Calu3 (cell line): ENCODE measurements at regions not wholly inside any gene's neighbourhood (a gene's known extent, or its start where the extent isn't known, plus 50 kb on each side); places are given as distances from the start of the nearest gene placed in this dataset.

Experiments used
- BruUV-seq: library from RNA; stranded (reverse); fragments of 400-500 nt; replicated peaks from 2 replicates; lab custom pipeline; 2021; lab: Mats Ljungman, UMichigan
- CTCF ChIA-PET: fragments of 300-600 bp; sonication (Branson Sonifier 250); formaldehyde crosslinking; loops from one replicate; lab custom pipeline; 2022; ENCODE audit warnings: antibody characterized with exemption; lab: Charles Lee
- DNase-seq: peaks from one replicate; pipeline ENCODE4 v3.0.0; 2022
- H3K27ac Mint-ChIP-seq: one replicate; pipeline ENCODE4 v1.8.0; 2022; ENCODE audit warnings: mixed read lengths; ENCODE audit not compliant: unreplicated experiment
- H3K27me3 Mint-ChIP-seq: one replicate; pipeline ENCODE4 v1.8.0; 2022; ENCODE audit warnings: mixed read lengths; ENCODE audit not compliant: unreplicated experiment
- H3K36me3 Mint-ChIP-seq: one replicate; pipeline ENCODE4 v1.8.0; 2022; ENCODE audit warnings: mild to moderate bottlenecking, moderate library complexity, mixed read lengths; ENCODE audit not compliant: insufficient read depth, unreplicated experiment
- H3K4me1 Mint-ChIP-seq: one replicate; pipeline ENCODE4 v1.8.0; 2022; ENCODE audit warnings: mild to moderate bottlenecking, low read depth, mixed read lengths; ENCODE audit not compliant: unreplicated experiment
- H3K4me3 Mint-ChIP-seq: one replicate; pipeline ENCODE4 v1.8.0; 2022; ENCODE audit warnings: mild to moderate bottlenecking, low read depth, moderate library complexity, mixed read lengths; ENCODE audit not compliant: unreplicated experiment
- H3K9me3 Mint-ChIP-seq: one replicate; pipeline ENCODE4 v1.8.0; 2022; ENCODE audit warnings: low read depth, mixed read lengths; ENCODE audit not compliant: unreplicated experiment
- intact Hi-C: fragments of 100-400 bp; cut with micrococcal nuclease; formaldehyde crosslinking; loops from one replicate; pipeline ENCODE4 v1.10.0; 2022; ENCODE audit not compliant: unreplicated experiment
- TF ChIP-seq, protein P1 (sequence below): fragments of 200-600 bp; IDR thresholded peaks from one replicate; pipeline ENCODE4 v1.8.0; 2022; ENCODE audit warnings: antibody characterized with exemption; ENCODE audit not compliant: unreplicated experiment

DNA sequence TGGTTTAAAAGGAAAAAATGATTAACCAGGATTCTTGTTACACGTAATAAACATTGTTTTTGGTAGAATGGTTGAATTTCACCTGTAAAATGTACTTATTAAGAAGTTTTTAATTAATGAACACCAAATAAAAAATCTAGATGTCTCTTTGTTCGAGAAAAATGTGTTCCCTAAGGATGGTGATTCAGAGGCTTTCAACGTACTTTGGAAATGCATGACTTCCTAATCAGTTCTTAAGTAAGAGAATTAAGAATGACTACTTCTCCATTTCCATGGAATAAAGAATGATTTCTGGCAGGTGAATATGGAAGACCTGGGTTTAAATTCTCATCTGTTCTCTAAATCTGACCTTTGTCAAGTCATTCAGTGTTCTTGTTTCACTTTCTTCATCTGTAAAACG, 428.6 kb downstream of the KCNH5 start:
- BruUV-seq = no TSS peak
- no peaks in the 10 kb centered on the region for H3K4me1 Mint-ChIP-seq
- no peak overlapping the region for H3K27ac Mint-ChIP-seq
- no peak for DNase-seq
- TF ChIP-seq, protein P1, sequence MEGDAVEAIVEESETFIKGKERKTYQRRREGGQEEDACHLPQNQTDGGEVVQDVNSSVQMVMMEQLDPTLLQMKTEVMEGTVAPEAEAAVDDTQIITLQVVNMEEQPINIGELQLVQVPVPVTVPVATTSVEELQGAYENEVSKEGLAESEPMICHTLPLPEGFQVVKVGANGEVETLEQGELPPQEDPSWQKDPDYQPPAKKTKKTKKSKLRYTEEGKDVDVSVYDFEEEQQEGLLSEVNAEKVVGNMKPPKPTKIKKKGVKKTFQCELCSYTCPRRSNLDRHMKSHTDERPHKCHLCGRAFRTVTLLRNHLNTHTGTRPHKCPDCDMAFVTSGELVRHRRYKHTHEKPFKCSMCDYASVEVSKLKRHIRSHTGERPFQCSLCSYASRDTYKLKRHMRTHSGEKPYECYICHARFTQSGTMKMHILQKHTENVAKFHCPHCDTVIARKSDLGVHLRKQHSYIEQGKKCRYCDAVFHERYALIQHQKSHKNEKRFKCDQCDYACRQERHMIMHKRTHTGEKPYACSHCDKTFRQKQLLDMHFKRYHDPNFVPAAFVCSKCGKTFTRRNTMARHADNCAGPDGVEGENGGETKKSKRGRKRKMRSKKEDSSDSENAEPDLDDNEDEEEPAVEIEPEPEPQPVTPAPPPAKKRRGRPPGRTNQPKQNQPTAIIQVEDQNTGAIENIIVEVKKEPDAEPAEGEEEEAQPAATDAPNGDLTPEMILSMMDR = no peak
- no peaks in the 10 kb centered on the region for H3K27me3 Mint-ChIP-seq
- CTCF ChIA-PET = no interaction called here
- intact Hi-C loops = no loop called here
- H3K4me3 Mint-ChIP-seq = no peak overlapping the region
- H3K36me3 Mint-ChIP-seq = no peaks in the 10 kb centered on the region
- peaks cover 2% of the 10 kb centered on the region for H3K9me3 Mint-ChIP-seq

DNA sequence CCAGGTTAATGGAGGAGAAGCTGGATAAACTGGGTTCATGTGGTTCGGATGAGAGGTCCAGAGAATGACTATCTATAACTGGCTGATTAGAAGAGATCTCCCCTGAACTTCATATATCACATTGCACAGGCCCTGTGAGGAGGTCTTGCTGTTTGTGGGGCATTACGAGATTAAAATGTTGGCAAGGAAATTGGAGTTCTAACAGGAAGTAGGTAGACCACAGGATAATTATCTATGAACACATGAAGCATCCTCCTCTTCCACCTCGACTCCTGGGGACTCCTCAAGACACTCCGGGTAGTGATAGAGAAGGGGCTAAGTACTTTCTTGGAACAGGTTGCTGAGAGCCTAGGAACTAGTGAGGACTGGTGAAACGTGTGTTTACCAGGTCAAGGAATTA, 418.8 kb downstream of the KCNH5 start:
- DNase-seq = no peak
- BruUV-seq = no TSS peak
- no peaks in the 10 kb centered on the region for H3K27me3 Mint-ChIP-seq
- CTCF ChIA-PET = no interaction called here
- H3K9me3 Mint-ChIP-seq = peaks cover 8% of the 10 kb centered on the region
- H3K27ac Mint-ChIP-seq = no peak overlapping the region
- TF ChIP-seq, protein P1 = no peak
- H3K4me1 Mint-ChIP-seq = no peaks in the 10 kb centered on the region
- intact Hi-C loops = no loop called here
- no peak overlapping the region for H3K4me3 Mint-ChIP-seq
- no peaks in the 10 kb centered on the region for H3K36me3 Mint-ChIP-seq

DNA sequence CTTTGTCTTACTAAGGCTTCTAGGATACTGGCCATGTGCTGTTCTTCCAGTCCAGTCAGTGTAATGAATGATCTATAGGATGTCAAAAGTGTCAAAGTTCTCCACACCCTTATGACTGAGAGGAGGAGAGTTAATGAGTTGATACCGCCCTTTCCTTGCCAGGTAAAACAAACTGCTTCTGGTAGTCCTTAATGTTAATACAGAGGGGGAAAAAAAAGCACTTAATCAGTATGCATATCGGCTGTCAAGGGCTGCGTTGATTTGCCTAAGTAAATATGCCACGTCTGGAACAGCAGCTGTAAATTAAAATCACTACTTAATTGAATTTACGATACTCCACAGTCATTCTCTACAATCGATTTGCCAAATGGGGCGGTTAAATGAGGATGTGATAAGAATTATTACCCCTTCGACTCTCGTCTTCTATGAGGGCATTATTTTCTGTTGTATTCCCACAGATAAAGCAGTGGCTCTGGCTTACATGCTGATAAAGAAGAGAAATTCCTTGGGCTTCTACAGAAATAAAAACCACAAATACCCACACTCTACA, 416.0 kb downstream of the KCNH5 start:
- intact Hi-C loops = no loop called here
- Mint-ChIP-seq H3K36me3 (no peaks in the 10 kb centered on the region), H3K9me3 (peaks cover 7% of the 10 kb centered on the region), H3K4me1 (no peaks in the 10 kb centered on the region), H3K27me3 (no peaks in the 10 kb centered on the region), H3K27ac (no peak overlapping the region), H3K4me3 (no peak overlapping the region)
- no TSS peak for BruUV-seq
- CTCF ChIA-PET = no interaction called here
- TF ChIP-seq, protein P1 = no peak
- DNase-seq = no peak

DNA sequence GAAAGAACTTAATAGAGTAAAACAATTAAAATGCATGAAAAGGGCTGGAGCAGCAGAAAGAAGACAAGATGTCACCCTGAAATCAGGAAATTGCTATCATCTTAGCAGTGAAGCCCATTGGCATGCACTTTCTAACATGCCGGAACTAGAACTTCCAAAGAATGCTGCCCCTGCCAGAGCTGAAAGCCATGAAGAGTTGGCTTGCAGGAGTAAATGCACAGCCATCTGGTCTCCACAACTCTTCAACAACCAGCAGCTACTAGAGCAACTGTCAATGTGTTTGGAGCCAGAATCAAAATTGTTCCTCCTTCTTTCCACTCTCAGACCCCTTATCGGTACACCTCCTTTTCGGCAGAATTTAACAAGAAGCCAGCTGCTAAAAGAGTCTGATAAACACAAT, 414.1 kb downstream of the KCNH5 start:
- peaks cover 5% of the 10 kb centered on the region for H3K9me3 Mint-ChIP-seq
- intact Hi-C loops = no loop called here

More for the DNA sequence above, 414.1 kb downstream of the KCNH5 start:
- BruUV-seq = no TSS peak
- no peaks in the 10 kb centered on the region for H3K4me1 Mint-ChIP-seq
- H3K27me3 Mint-ChIP-seq = no peaks in the 10 kb centered on the region
- TF ChIP-seq, protein P1 = no peak
- CTCF ChIA-PET = no interaction called here
- no peaks in the 10 kb centered on the region for H3K36me3 Mint-ChIP-seq
- DNase-seq = no peak
- H3K4me3 Mint-ChIP-seq = no peak overlapping the region
- H3K27ac Mint-ChIP-seq = no peak overlapping the region
